ENCODE measurements at regions not wholly inside any gene's neighbourhood (a gene's known extent, or its start where the extent isn't known, plus 50 kb on each side); places are given as distances from the start of the nearest gene placed in this dataset.

GRCh38 chr6:126574301-126574700 is 234.4 kb downstream of the CENPW start:
- no peak for TF ChIP-seq POLR2A (IDR thresholded peaks at IDR 0.05)
- no peak for TF ChIP-seq CTCF (IDR thresholded peaks at IDR 0.05)

Data from thyroid gland (tissue), 4 donors.